ENCODE measurements at regions not wholly inside any gene's neighbourhood (a gene's known extent, or its start where the extent isn't known, plus 50 kb on each side); places are given as distances from the start of the nearest gene placed in this dataset.

- TF ChIP-seq, protein P1, sequence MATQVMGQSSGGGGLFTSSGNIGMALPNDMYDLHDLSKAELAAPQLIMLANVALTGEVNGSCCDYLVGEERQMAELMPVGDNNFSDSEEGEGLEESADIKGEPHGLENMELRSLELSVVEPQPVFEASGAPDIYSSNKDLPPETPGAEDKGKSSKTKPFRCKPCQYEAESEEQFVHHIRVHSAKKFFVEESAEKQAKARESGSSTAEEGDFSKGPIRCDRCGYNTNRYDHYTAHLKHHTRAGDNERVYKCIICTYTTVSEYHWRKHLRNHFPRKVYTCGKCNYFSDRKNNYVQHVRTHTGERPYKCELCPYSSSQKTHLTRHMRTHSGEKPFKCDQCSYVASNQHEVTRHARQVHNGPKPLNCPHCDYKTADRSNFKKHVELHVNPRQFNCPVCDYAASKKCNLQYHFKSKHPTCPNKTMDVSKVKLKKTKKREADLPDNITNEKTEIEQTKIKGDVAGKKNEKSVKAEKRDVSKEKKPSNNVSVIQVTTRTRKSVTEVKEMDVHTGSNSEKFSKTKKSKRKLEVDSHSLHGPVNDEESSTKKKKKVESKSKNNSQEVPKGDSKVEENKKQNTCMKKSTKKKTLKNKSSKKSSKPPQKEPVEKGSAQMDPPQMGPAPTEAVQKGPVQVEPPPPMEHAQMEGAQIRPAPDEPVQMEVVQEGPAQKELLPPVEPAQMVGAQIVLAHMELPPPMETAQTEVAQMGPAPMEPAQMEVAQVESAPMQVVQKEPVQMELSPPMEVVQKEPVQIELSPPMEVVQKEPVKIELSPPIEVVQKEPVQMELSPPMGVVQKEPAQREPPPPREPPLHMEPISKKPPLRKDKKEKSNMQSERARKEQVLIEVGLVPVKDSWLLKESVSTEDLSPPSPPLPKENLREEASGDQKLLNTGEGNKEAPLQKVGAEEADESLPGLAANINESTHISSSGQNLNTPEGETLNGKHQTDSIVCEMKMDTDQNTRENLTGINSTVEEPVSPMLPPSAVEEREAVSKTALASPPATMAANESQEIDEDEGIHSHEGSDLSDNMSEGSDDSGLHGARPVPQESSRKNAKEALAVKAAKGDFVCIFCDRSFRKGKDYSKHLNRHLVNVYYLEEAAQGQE (IDR thresholded peaks at IDR 0.05; ENCODE audit: insufficient read depth in 1 of 2, low read depth in 2 of 2, low read length in 2 of 2): no peak
- TF ChIP-seq POLR2AphosphoS5 (IDR thresholded peaks at IDR 0.05; ENCODE audit: low read depth, low read length): no peak
- TF ChIP-seq SIN3A (IDR thresholded peaks at IDR 0.05; ENCODE audit: borderline replicate concordance, insufficient read depth, low read length): no peak
Measured at GRCh38 chr2:5493256-5493655, 198.9 kb upstream of the SOX11 start.
